Stimulated activated CD8-positive, alpha-beta memory T cell treated with anti-CD3 and anti-CD28 coated beads, Interleukin-4, amount 100 ng/mL, for 1 hour (primary cell): ENCODE measurements at regions not wholly inside any gene's neighbourhood (a gene's known extent, or its start where the extent isn't known, plus 50 kb on each side); places are given as distances from the start of the nearest gene placed in this dataset.
"Not testable (repeated sequence)": the region's sequence is repeated elsewhere in the genome, so short reads cannot be mapped to it uniquely, and the experiment has no call there.

Source experiments
- DNase-seq, 2 donors: peaks; one replicate each; pipeline ENCODE4 v3.0.0-alpha.2; 2020; ENCODE audit warnings: low read depth in 2 of 2, low spot score in 1 of 2

DNA sequence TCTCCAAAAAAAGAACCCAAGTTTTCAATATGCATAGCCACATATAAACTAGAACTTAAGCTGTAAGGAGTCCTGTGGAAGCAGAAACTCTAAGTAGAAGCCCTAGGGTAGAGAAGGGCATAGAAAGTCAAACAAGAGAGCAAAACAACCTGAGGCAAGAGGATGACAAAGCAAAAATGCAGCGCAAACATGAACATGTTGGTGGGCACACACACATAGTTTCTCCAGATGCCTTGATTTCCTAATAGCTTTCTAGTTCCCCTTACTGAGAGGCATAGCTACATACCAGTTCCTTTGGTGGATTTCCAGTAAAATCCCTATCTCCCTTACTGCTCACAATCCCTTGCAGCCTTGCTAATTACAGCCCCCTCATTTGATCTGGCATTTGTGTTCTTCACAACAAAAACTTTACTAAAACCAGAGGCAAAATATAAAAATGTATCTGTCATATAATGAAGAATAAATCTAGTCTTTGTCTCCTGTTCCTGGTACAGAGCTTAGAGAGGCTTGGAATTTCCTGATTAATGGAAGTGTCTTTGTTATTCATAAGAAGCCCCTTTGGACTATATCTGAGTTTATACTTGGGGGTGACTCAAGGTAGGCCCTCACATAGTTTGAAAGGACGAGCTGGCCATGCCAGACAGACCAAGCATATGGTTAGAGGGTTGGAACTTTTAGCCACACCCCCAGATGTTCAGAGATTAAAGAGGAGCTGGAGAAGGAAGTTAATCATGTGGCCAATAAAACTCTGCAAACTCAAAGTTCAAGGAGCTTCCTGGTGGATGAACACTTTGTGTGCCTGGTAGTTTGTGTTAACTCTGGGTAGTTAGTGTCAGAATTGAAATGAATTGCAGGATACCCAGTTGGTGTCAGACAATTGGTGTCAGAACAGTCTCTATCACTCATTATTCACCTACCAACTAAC lies 52.7 kb upstream of the ZCCHC13 start:
- no peak for DNase-seq

- DNase-seq, result no peak
Measured at GRCh38 chrX:74250574-74250973, 53.4 kb upstream of the ZCCHC13 start.

DNA sequence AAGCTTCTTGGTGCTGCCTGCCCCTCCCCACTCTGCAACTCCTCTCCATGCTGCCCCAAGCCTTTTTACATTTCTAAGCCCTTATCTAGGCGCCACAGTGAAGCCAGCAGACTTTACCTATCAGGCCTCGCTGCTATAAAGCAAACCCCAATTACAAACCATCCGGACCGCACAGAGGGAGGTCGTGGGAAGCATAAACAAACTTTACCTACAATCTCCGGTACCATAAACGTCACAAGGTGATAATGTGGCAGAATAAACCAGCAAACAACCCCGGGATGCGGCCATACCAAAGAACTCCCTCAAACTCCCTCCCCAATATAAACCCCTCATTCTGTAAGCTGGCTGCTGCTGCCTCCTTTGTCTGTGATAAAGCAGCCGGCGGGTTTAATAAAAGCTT lies 54.0 kb upstream of the ZCCHC13 start:
- no peak for DNase-seq

- DNase-seq, result no peak
Measured at GRCh38 chrX:74248889-74249288, 55.1 kb upstream of the ZCCHC13 start.

DNA sequence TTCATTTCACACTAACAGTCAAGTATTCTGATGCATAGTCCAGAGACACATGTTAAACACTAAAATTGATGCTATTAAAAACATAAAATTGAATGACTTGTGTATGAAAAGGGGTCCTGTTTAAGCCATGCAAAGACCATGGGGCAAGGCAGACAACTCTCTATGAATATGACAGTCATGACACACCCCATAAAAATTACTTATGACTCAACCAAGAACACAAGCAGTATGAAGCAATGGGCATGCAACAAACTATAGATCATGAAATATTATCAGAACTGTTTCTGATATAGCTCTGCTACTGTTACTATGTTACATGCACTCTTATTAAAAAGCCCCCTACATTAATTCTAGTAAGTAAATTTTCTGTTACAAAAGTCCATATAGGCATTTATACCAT lies 57.5 kb upstream of the ZCCHC13 start:
- no peak for DNase-seq

DNA sequence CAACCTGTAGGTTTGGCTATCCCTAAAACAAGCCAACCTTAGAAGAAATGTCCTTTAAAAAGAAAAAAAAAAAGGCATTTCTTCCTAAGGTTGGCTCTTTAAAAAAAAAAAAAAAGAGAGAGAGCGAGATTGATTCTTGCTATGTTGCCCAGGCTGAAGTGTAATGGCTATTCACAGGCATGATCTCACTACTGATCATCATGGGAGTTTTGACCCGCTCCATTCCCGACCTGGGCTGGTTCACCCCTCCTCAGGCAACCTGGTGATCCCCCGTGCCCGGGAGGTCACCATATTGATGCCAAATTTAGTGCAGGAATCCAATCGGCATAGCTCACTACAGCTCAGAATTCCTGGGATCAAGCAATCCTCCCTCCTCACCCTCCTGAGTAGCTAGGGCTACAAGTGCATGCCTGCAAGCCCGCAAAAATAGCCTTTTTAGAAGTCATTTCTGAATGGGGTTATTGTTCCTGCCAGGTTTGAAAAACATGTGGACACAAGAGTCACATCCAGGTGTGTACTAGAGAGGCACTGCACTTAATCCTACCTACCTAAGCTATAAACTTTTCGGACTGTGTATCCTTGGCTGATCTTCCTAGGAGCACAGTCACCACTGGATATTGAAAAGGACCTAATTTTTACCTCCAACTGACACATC lies 61.4 kb upstream of the ZCCHC13 start:
- DNase-seq, result no peak

- DNase-seq, result no peak
Measured at GRCh38 chrX:74242050-74242449, 61.9 kb upstream of the ZCCHC13 start.

DNA sequence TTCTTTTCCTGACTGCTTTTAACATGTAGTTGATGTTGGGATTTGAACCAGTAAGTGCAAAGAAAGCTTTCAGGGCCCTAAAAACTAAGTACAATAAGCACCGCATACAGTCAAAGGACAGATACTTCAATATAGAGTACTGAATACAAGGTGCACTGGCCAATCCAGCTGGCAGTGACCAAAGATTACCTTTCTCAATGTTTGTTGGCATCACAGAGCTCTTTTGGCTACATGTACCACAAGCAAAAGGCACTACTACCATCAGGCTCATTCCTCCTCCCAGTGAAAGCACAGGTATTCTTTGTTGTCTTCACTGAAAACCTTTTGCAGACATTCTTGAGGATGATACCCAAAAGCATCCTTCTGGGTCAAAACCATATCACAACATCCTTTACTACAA lies 65.2 kb upstream of the ZCCHC13 start:
- DNase-seq, result no peak

DNA sequence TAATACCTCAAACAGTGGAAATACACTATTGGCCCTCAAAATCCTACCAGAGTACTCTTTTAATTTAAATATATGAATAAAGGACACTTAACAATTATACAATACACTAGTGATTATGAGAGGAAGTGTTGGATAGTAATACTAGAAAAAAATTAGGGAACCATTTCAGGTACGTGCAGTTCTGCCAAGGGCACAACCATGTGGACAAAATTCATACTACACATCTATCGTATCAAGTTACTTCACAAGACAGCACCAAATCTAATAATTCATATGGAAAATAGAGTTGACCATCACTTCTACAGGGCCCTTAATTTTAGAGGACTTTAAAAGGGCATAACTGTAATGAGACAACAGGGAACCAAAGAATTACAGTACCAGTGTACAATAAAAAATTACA lies 69.2 kb upstream of the ZCCHC13 start:
- DNase-seq, result no peak

DNA sequence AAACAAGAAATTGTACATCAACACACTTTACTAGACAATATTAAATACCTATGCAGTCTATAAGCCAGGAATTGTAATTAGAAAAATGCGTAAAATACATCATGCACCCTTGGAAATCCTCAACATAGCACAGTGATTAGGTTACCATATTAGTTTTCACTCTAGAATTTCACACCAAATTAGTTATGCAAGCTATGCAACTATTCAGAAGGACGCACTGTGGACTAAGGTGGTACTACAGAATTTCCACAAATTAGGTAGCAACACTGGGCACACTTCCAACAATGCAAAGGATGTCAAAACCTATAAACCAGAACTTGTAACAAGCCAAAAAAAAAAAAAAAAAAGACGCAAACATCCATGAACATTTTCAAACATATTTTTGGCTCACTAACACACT lies 71.1 kb upstream of the ZCCHC13 start:
- no peak for DNase-seq

DNA sequence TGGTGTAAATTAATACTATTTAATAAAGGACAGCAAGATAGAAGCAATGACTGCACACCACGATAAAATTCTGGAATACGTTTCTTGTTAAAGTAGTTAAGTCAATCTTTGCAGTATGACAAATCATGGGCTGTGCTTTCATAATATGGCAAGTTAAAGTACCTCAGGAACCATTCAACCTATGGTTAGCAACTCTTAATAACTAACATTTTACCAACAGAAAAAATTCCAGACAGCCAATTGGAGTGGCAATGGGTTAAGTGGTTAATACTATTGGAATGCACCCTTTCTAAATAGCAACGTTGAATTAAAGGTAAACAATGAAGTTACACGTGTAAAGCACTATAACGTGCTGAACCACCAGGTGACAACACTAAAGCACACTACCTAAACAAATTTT lies 72.4 kb upstream of the ZCCHC13 start:
- no peak for DNase-seq

GRCh38 chrX:74230094-74230493 lies 73.9 kb upstream of the ZCCHC13 start:
- no peak for DNase-seq

GRCh38 chrX:74225111-74225510 lies 78.9 kb upstream of the ZCCHC13 start:
- no peak for DNase-seq

- DNase-seq, result no peak
Measured at GRCh38 chrX:74220277-74220676, 83.7 kb upstream of the ZCCHC13 start.

DNA sequence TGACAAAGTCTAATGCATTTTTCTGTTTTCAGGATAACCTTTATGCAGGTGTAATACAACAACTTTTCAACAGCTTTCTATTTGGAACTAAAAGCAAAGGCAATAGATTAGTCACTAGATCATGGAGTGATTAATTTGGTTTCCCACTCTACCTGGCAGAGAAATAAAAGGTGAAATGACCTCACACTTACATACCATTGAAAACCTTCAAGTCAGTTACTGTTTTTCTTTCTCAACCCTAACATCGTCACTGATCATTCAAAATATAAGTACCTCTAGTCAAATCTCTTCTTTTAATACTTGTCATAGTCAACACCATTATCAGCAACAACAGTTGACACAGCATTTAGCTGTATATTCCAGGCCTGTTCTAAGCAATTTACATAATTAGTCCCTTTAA lies 85.1 kb upstream of the ZCCHC13 start:
- no peak for DNase-seq

DNA sequence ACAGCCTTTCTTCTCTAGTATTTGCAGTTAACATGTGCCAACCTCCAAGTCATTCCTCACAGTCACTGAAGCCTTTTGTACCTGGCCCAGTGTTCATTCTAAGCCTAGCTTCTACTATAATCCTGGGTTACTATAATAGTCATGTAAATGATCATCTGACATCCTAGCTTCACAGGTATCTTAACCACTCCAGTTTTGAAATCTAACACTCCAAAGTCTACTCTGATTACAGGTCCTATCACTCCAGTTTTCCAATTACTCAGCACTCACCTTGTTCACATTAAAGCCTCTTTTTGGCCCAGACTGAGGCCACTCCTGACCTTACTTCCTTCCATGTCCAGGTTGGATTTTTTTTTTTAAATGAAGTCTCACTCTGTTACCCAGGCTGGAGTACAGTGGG lies 87.6 kb upstream of the ZCCHC13 start:
- no peak for DNase-seq

GRCh38 chrX:74211911-74212310 lies 92.1 kb upstream of the ZCCHC13 start:
- DNase-seq, result no peak

GRCh38 chrX:74207539-74207938 lies 96.4 kb upstream of the ZCCHC13 start:
- DNase-seq, result no peak

DNA sequence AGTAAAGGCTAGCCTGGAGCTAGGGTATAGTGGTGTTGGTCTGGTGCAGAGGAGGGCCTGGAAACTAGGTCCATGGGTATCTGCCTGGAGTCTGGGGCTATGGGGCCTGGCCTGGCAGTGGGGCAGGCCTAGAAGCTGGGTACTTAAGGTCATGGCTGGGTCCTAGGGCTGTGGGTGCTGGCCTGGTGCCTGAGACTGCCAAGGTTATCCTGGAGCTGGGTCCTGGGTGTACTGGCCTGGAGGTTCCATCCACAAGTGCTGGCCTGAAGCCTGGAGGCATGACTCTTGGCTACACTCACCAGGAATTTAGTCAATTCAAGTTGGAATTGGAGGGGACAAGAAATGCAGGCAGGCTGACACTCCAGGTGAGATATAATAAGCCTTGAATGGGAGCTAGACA lies 108.4 kb upstream of the ZCCHC13 start:
- DNase-seq, result no peak

- no peak for DNase-seq
Measured at GRCh38 chrX:74195120-74195519, 108.9 kb upstream of the ZCCHC13 start.

- no peak for DNase-seq
Measured at GRCh38 chrX:74187211-74187610, 116.8 kb upstream of the ZCCHC13 start.

GRCh38 chrX:74183047-74183446 lies 120.9 kb upstream of the ZCCHC13 start:
- DNase-seq, result not testable (repeated sequence)

- DNase-seq, result not testable (repeated sequence)
Measured at GRCh38 chrX:74181976-74182375, 122.0 kb upstream of the ZCCHC13 start.
